ENCODE measurements at regions not wholly inside any gene's neighbourhood (a gene's known extent, or its start where the extent isn't known, plus 50 kb on each side); places are given as distances from the start of the nearest gene placed in this dataset.

DNA sequence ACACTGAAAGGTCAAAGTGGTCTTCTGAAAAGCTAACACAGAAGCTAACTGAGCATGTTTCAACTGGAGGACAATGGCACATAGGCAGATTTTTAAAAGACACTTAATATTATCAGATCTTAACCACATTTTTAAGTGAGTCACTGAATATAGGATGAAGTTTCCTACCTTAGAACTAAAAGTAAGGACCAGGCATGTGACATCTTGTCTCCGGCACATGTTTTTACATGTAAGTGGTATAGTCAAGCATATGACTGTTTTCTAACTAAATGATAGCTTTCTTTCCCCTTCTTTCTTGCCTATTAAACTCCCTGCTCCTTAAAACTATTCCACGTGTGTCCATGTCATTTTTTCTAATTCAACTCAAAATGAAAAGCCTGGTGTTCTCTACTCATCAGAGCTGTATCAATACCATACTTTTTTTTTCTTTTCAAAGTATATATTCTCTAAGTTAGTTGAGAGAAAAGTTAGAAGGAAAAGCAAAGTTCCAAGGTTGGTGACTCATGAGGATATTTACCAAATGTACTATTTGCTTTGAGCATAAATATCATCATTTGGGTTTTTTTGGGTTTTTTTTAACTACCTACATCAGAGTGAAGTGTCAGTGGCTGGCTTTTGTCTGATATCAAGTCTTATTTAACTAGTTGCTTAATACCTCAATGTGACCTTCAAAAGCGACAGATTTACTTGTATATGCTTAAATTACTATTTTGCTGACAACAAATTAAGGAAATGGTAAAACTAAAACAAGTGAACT is 127.5 kb downstream of the CRPPA start:
- TF ChIP-seq POLR2A (IDR thresholded peaks at IDR 0.05; ENCODE audit: low read length) (no peak), GATA1 (IDR thresholded peaks at IDR 0.05; ENCODE audit: low read depth, low read length) (no peak)
